GM10266 (cell line): ENCODE measurements at regions not wholly inside any gene's neighbourhood (a gene's known extent, or its start where the extent isn't known, plus 50 kb on each side); places are given as distances from the start of the nearest gene placed in this dataset.

Experiments
- DNase-seq: peaks from one replicate; pipeline ENCODE4 v3.0.0; 2012; ENCODE audit errors: extremely low spot score
- CTCF ChIP-seq: IDR thresholded peaks from 2 replicates; pipeline ENCODE4 v1.5.1; 2012; ENCODE audit warnings: mild to moderate bottlenecking, low read depth; ENCODE audit not compliant: control insufficient read depth, insufficient read depth; ENCODE audit errors: missing control alignments

- no peak for DNase-seq
- no peak for TF ChIP-seq CTCF
These were observed 153.0 kb downstream of the HMHB1 start for GRCh38 chr5:143964919-143965318.

DNA sequence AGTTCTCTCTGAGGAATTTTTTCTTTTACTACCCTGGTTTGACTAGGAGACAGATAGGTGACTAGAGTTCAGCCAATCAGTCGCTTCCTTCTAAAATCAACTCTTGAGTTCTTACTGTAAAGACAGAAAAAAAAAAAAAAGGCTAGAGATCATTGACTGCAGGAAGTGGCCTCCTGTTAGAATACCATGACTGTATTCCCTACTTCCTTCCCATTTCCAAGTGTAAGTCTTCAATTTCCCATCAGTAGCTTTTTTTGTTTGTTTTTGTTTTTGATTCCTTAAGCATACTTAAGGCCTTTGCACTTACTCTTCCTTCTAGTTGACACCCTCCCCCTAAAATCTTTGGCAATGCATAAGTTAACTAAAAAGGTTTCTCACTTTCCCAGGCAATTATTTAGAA lies 154.3 kb downstream of the HMHB1 start:
- no peak for TF ChIP-seq CTCF
- no peak for DNase-seq

DNA sequence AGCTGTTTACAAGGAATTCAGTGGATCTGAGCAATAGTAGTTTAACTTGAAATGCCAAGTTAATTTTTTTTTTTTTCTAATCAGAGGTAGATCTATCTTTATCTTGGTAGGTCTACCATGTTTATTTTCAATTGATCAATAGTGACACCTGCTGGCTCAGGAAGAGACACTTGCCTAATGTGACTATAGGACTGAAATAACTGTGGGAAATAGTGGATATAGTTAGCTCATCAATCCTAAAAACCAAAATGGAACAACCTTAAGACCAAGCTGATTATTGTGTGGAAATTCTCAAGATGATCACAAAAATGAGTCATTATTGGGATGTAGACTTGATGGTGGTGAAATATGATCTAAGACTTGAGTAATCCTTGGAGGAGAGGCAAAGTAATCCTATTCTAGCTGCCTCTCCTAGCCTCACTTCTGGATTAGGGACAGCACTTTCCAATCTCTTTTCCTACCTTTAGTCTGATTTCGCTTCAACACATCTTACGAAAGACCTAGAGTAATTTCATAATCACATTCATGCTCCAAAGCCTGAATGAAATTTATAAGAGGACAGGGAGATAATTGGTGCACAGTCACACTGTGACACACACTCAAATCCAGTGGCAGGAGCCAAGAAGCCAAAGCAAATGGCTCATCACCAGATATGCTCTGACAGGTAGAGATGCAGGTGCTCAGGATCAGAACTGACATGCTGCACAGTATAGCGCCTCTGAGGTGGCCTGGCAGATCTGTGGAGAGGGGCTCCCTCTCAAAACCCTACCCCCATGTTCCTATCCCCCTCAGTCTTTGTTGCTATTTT lies 156.3 kb downstream of the HMHB1 start:
- DNase-seq = peak; percentile 38
- peak; percentile 62 for TF ChIP-seq CTCF

DNA sequence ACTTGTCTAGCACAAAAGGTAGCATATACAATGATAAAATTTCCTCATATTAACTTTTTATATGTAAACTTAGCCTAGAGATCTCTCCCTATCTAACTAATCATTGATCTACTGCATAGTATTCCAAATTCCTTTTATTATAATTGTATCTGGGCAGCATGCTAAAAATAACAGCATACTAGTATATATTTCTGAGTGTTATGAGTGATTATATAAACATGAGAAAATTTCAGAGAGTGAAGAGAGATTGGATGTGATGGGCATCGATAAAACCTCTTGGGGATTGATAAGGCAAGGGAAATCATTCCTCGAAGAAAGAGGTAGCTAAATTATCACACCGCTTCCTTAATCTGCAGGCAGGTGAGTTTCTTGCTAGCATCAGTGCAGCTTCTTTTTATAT lies 158.2 kb downstream of the HMHB1 start:
- no peak for DNase-seq
- TF ChIP-seq CTCF = no peak

GRCh38 chr5:143972068-143972467 lies 160.1 kb downstream of the HMHB1 start:
- no peak for DNase-seq
- no peak for TF ChIP-seq CTCF

GRCh38 chr5:143976055-143976454 lies 164.1 kb downstream of the HMHB1 start:
- no peak for DNase-seq
- no peak for TF ChIP-seq CTCF

DNA sequence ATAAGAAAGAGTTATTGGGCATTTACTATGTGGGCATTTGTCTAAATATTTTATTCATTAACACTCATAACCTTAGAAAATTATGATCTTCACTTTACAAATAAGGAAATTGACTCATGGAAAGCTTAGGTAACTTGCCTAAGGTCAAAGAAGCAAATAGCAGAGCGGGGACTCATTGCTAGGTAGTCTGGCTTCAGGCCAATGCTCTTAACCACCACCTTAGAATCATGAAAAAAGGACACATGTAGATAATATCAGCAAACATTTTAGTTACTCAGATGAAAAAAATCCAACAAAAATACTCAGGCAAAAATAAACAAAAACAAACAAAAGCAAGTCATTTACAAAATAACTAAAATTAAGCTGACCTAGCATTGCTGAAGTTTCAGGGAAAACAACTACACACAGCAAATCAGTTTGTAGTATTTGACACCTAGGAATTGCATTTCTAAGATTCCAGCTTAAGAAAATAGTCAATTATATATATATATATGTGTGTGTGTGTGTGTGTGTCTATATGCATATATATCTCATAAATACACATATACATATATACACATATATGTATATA lies 166.0 kb downstream of the HMHB1 start:
- DNase-seq = no peak
- no peak for TF ChIP-seq CTCF
